GM12878 (cell line): ENCODE measurements at regions not wholly inside any gene's neighbourhood (a gene's known extent, or its start where the extent isn't known, plus 50 kb on each side); places are given as distances from the start of the nearest gene placed in this dataset.

Source experiments
- ATAC-seq: fragments of 200-7000 bp; cut with Tn5 transposase; 3 replicates; pipeline ENCODE4 v1.9.1; 2020; ENCODE audit warnings: mild to moderate bottlenecking, moderate library complexity
- BruUV-seq: library from RNA; stranded (reverse); fragments of 400-500 nt; replicated peaks from 2 replicates; lab custom pipeline; 2021; lab: Mats Ljungman, UMichigan
- CTCF ChIA-PET: fragments of 300-600 bp; sonication (Branson Sonifier 250); formaldehyde crosslinking; extraction: SDS; loops from one replicate; lab custom pipeline; 2021; ENCODE audit warnings: inconsistent platforms; lab: Yijun Ruan, JAX
- POLR2A ChIA-PET: fragments of 350-600 bp; formaldehyde crosslinking; extraction: SDS; loops from one replicate; lab custom pipeline; 2021; ENCODE audit warnings: inconsistent platforms; lab: Charles Lee
- RAD21 ChIA-PET: fragments of 300-600 bp; sonication (Branson Sonifier 250); formaldehyde crosslinking; loops from one replicate; lab custom pipeline; 2023; ENCODE audit warnings: antibody characterized with exemption; ENCODE audit not compliant: unreplicated experiment; lab: Charles Lee
- SMC1A ChIA-PET: fragments of 300-600 bp; sonication (Branson Sonifier 250); formaldehyde crosslinking; loops from one replicate; lab custom pipeline; 2023; ENCODE audit not compliant: unreplicated experiment, uncharacterized antibody; lab: Charles Lee
- DNase-seq: peaks from one replicate; pipeline ENCODE4 v3.0.0-alpha.2; 2011; ENCODE audit warnings: low read depth, low spot score
- FAIRE-seq: peaks from 3 replicates; lab custom pipeline; 2011; peaks lifted over from hg19 to GRCh38; lab: Jason Lieb, UNC
- H2AFZ ChIP-seq: 2 replicates; pipeline ENCODE4 v1.6.0; 2011; ENCODE audit warnings: low read depth, low read length, control low read depth; ENCODE audit not compliant: control insufficient read depth
- H3K27ac ChIP-seq: 2 replicates; pipeline ENCODE4 v1.5.1; 2011; ENCODE audit warnings: control low read depth; ENCODE audit not compliant: control insufficient read depth, insufficient read depth
- H3K27me3 ChIP-seq, 2 experiments: replicated peaks in 1 of 2; 2 replicates each; pipeline versions ENCODE4 v1.6.0 to v1.6.1; 2011; ENCODE audit warnings: low read length in 1 of 2; ENCODE audit not compliant: control insufficient read depth in 2 of 2, insufficient read depth in 2 of 2
- H3K36me3 ChIP-seq, 2 experiments: 2 replicates each; pipeline ENCODE4 v1.5.1; 2011; ENCODE audit warnings: low read length in 1 of 2; ENCODE audit not compliant: control insufficient read depth in 2 of 2, insufficient read depth in 2 of 2
- H3K4me1 ChIP-seq: 2 replicates; pipeline ENCODE4 v1.6.1; 2011; ENCODE audit warnings: mild to moderate bottlenecking, low read length, moderate library complexity, mixed read lengths; ENCODE audit not compliant: control insufficient read depth, insufficient read depth
- H3K4me2 ChIP-seq: 2 replicates; pipeline ENCODE4 v1.6.0; 2011; ENCODE audit warnings: control low read depth; ENCODE audit not compliant: control insufficient read depth, insufficient read depth
- H3K4me3 ChIP-seq: fragments of 200-600 bp; sonication (generic); 2 replicates; pipeline ENCODE4 v1.5.1; 2016
- H3K79me2 ChIP-seq: 2 replicates; pipeline ENCODE4 v1.6.0; 2011; ENCODE audit warnings: low read length; ENCODE audit not compliant: control insufficient read depth, insufficient read depth
- H3K9ac ChIP-seq: 2 replicates; pipeline ENCODE4 v1.8.0; 2011; ENCODE audit warnings: low read length, control low read depth, mixed read lengths; ENCODE audit not compliant: control insufficient read depth, insufficient read depth
- H3K9me3 ChIP-seq: replicated peaks from 3 replicates; pipeline ENCODE4 v1.5.1; 2011; ENCODE audit warnings: mild to moderate bottlenecking, low read length; ENCODE audit not compliant: control insufficient read depth, insufficient read depth
- H4K20me1 ChIP-seq: 2 replicates; pipeline ENCODE4 v1.6.0; 2011; ENCODE audit not compliant: control insufficient read depth, insufficient read depth
- BCL11A ChIP-seq: IDR thresholded peaks from 2 replicates; pipeline ENCODE4 v1.6.1; 2011; ENCODE audit warnings: low read depth, low read length
- BHLHE40 ChIP-seq, 2 experiments: fragments of 450-650 bp in 1 of 2; IDR thresholded peaks; 2 replicates each; pipeline ENCODE4 v1.6.1; 2011 to 2017; ENCODE audit warnings: low read depth in 2 of 2, borderline replicate concordance in 1 of 2, improper control_type of control experiment in 1 of 2, low read length in 1 of 2, mild to moderate bottlenecking in 1 of 2
- CBX5 ChIP-seq: sonication (generic); IDR thresholded peaks from 2 replicates; pipeline ENCODE4 v1.6.1; 2016; ENCODE audit warnings: low read depth, moderate library complexity, mild to moderate bottlenecking, inconsistent platforms
- CHD2 ChIP-seq: IDR thresholded peaks from 2 replicates; pipeline ENCODE4 v1.6.1; 2011; ENCODE audit warnings: low read depth, low read length, improper control_type of control experiment, borderline replicate concordance
- GATAD2B ChIP-seq: fragments of 450-650 bp; conservative IDR thresholded peaks from 2 replicates; pipeline ENCODE4 v1.6.1; 2017; ENCODE audit warnings: low read depth, mild to moderate bottlenecking, moderate library complexity
- HCFC1 ChIP-seq: fragments of 150-350 bp; IDR thresholded peaks from 2 replicates; pipeline ENCODE4 v1.6.1; 2014; ENCODE audit warnings: low read length
- IRF3 ChIP-seq: fragments of 450-650 bp; IDR thresholded peaks from 2 replicates; pipeline ENCODE4 v1.6.1; 2014; ENCODE audit warnings: mild to moderate bottlenecking
- IRF4 ChIP-seq: IDR thresholded peaks from 2 replicates; pipeline ENCODE4 v1.6.1; 2011; ENCODE audit warnings: low read depth, low read length
- JUND ChIP-seq: IDR thresholded peaks from 2 replicates; pipeline ENCODE4 v1.6.1; 2012; ENCODE audit warnings: low read depth, mild to moderate bottlenecking, low read length, improper control_type of control experiment, moderate library complexity
- MEF2A ChIP-seq: IDR thresholded peaks from 2 replicates; pipeline ENCODE4 v1.6.1; 2011; ENCODE audit warnings: low read depth, mild to moderate bottlenecking, low read length, moderate library complexity; ENCODE audit not compliant: insufficient read depth
- MYB ChIP-seq: fragments of 150-350 bp; IDR thresholded peaks from 2 replicates; pipeline ENCODE4 v1.6.1; 2014; ENCODE audit warnings: mild to moderate bottlenecking, low read depth, low read length, borderline replicate concordance
- NR2C1 ChIP-seq: fragments of 450-650 bp; IDR thresholded peaks from 2 replicates; pipeline ENCODE4 v1.6.1; 2017; ENCODE audit warnings: antibody characterized with exemption, mild to moderate bottlenecking, moderate library complexity
- REST ChIP-seq: IDR thresholded peaks from 2 replicates; pipeline ENCODE4 v1.6.1; 2012; ENCODE audit warnings: mild to moderate bottlenecking, low read depth, low read length
- SREBF2 ChIP-seq: IDR thresholded peaks from 2 replicates; pipeline ENCODE4 v1.6.1; 2012; ENCODE audit warnings: mild to moderate bottlenecking, low read length
- STAT1 ChIP-seq: fragments of 450-650 bp; conservative IDR thresholded peaks from 2 replicates; pipeline ENCODE4 v1.6.1; 2014; ENCODE audit warnings: antibody characterized with exemption, mild to moderate bottlenecking
- TCF7 ChIP-seq: IDR thresholded peaks from 2 replicates; pipeline ENCODE4 v1.6.1; 2014; ENCODE audit warnings: antibody characterized with exemption, borderline replicate concordance
- YBX1 ChIP-seq: fragments of 450-650 bp; IDR thresholded peaks from 2 replicates; pipeline ENCODE4 v1.6.1; 2016; ENCODE audit warnings: antibody characterized with exemption
- ZNF592 ChIP-seq: fragments of 450-650 bp; IDR thresholded peaks from 2 replicates; pipeline ENCODE4 v1.6.1; 2017; ENCODE audit warnings: mild to moderate bottlenecking, moderate library complexity
- WGBS: methylation state at CpG from one replicate; pipeline ENCODE4 v1.1.6; 2016; ENCODE audit warnings: low lambda C conversion rate; ENCODE audit not compliant: insufficient replicate concordance, insufficient coverage; ENCODE audit errors: missing lambda C conversion rate; 5-methylcytosine and 5-hydroxymethylcytosine counted together
- in situ Hi-C: fragments of 300-500 bp; cut with MboI; formaldehyde crosslinking; loops from 9 replicates; pipeline ENCODE4 v1.14.3; 2018; ENCODE audit warnings: mixed read lengths
- intact Hi-C: fragments of 100-400 bp; cut with micrococcal nuclease; formaldehyde crosslinking; loops from one replicate; pipeline ENCODE4 v1.14.2; 2022; ENCODE audit not compliant: unreplicated experiment

GRCh38 chr17:13788385-13788784 lies 186.7 kb upstream of the HS3ST3A1 start (continued):
- no peak for TF ChIP-seq BHLHE40 (IDR thresholded peaks at IDR 0.05; ENCODE audit: borderline replicate concordance in 1 of 2, low read depth in 2 of 2, low read length in 1 of 2)
- no peak for TF ChIP-seq BCL11A
- TF ChIP-seq IRF3, result no peak
- TF ChIP-seq MYB, result no peak
- TF ChIP-seq IRF4, result no peak
- TF ChIP-seq TCF7, result no peak
- TF ChIP-seq HCFC1, result no peak
- TF ChIP-seq CBX5, result no peak
- TF ChIP-seq YBX1, result no peak

- H2AFZ ChIP-seq, result no peak overlapping the region
- ATAC-seq (no peak), FAIRE-seq (no peak), DNase-seq (no peak)
- H3K79me2 ChIP-seq, result no peaks in the 10 kb centered on the region
- SMC1A ChIA-PET, result no interaction called here
- H3K4me1 ChIP-seq, result no peaks in the 10 kb centered on the region
- intact Hi-C loops (no loop called here), in situ Hi-C loops (no loop called here)
- POLR2A ChIA-PET, result no interaction called here
- RAD21 ChIA-PET, result no interaction called here
- no peaks in the 10 kb centered on the region for H3K36me3 ChIP-seq
- no peak overlapping the region for H3K4me2 ChIP-seq
- H4K20me1 ChIP-seq, result no peaks in the 10 kb centered on the region
- H3K27me3 ChIP-seq, result no peaks in the 10 kb centered on the region
- no peaks in the 10 kb centered on the region; the same call in 2 of the 3 replicates for H3K9me3 ChIP-seq
- BruUV-seq, result no TSS peak
- CTCF ChIA-PET, result no interaction called here
- no peak overlapping the region for H3K4me3 ChIP-seq
- no peak overlapping the region for H3K9ac ChIP-seq
- WGBS, result 49% methylated on average over 2 of the region's 2 CpGs
- no peak overlapping the region for H3K27ac ChIP-seq
- TF ChIP-seq JUND (no peak), SREBF2 (no peak), REST (no peak), HCFC1 (no peak), MEF2A (no peak), ZNF592 (no peak), STAT1 (no peak), GATAD2B (no peak), NR2C1 (no peak), CHD2 (no peak)
Observed at GRCh38 chr17:13792314-13792713, 190.6 kb upstream of the HS3ST3A1 start.
